Mammary epithelial cell (primary cell): ENCODE measurements at regions not wholly inside any gene's neighbourhood (a gene's known extent, or its start where the extent isn't known, plus 50 kb on each side); places are given as distances from the start of the nearest gene placed in this dataset.

Source experiments
- EZH2 ChIP-seq: IDR thresholded peaks from 2 replicates; pipeline ENCODE4 v1.6.1; 2012; ENCODE audit warnings: low read length, inconsistent platforms, borderline replicate concordance
- TF ChIP-seq, protein P1 (sequence below), 2 donors: IDR thresholded peaks in 1 of 2; conservative IDR thresholded peaks in 1 of 2; 2 replicates each; pipeline ENCODE4 v1.5.1; 2011 to 2012; ENCODE audit warnings: inconsistent platforms in 2 of 2, low read length in 2 of 2, mild to moderate bottlenecking in 2 of 2, control low read depth in 1 of 2, low read depth in 1 of 2; ENCODE audit not compliant: insufficient read depth in 1 of 2; ENCODE audit errors: extremely low read depth in 1 of 2

DNA sequence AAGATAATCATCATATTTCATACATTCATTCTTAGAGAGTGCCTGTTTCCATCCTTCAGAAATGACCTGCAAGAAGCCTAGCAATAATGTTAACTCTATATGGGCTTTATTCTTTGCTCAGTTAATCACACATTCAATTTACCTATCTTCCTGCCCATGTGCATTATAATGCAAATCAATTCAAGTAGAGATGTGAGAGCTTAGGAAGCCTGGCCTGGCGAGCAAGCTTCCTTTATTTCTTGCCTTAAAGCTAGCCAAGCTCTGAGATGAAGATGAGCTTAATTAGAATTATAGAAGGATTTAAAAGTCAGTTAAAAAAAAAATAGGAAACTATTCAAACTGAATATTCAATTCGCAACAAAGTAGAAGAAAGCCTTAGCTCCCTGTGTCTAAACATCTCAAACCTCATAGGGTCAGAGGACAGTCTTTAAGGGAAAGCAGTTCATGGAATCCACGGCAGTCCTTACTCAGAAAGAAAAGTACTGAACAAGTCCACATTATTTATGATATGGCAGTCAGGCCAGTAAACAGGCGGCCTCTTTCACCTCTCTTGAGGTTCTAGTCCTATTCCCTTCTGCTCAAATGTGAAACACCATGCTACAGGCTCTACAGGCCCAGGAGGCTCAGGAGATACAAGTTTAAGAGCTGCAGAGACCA is 214.1 kb downstream of the TFEC start:
- TF ChIP-seq EZH2, result no peak
- TF ChIP-seq, protein P1, sequence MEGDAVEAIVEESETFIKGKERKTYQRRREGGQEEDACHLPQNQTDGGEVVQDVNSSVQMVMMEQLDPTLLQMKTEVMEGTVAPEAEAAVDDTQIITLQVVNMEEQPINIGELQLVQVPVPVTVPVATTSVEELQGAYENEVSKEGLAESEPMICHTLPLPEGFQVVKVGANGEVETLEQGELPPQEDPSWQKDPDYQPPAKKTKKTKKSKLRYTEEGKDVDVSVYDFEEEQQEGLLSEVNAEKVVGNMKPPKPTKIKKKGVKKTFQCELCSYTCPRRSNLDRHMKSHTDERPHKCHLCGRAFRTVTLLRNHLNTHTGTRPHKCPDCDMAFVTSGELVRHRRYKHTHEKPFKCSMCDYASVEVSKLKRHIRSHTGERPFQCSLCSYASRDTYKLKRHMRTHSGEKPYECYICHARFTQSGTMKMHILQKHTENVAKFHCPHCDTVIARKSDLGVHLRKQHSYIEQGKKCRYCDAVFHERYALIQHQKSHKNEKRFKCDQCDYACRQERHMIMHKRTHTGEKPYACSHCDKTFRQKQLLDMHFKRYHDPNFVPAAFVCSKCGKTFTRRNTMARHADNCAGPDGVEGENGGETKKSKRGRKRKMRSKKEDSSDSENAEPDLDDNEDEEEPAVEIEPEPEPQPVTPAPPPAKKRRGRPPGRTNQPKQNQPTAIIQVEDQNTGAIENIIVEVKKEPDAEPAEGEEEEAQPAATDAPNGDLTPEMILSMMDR (conservative IDR thresholded peaks at IDR 0.05 in 1 of 2, IDR thresholded peaks at IDR 0.05 in 1 of 2; ENCODE audit: extremely low read depth in 1 of 2, insufficient read depth in 1 of 2, low read depth in 1 of 2, low read length in 2 of 2), result no peak
